D721Med (cell line): ENCODE measurements at regions not wholly inside any gene's neighbourhood (a gene's known extent, or its start where the extent isn't known, plus 50 kb on each side); places are given as distances from the start of the nearest gene placed in this dataset.

Experiments used
- DNase-seq: peaks from one replicate; pipeline ENCODE4 v3.0.0; 2011; ENCODE audit warnings: low spot score; ENCODE audit not compliant: insufficient read length
- FAIRE-seq: peaks from 2 replicates; lab custom pipeline; 2011; peaks lifted over from hg19 to GRCh38; lab: Jason Lieb, UNC
- CTCF ChIP-seq: IDR thresholded peaks from 2 replicates; pipeline ENCODE4 v1.5.1; 2012; ENCODE audit warnings: mild to moderate bottlenecking, control low read depth; ENCODE audit not compliant: insufficient read depth; ENCODE audit errors: missing control alignments

GRCh38 chr15:98144388-98144787 lies 183.9 kb downstream of the ARRDC4 start:
- FAIRE-seq (no peak), DNase-seq (no peak)
- no peak for TF ChIP-seq CTCF

- DNase-seq (no peak), FAIRE-seq (no peak)
- no peak for TF ChIP-seq CTCF
These were observed 185.7 kb downstream of the ARRDC4 start for GRCh38 chr15:98146031-98146820.

GRCh38 chr15:98147415-98147814 lies 186.9 kb downstream of the ARRDC4 start:
- FAIRE-seq (no peak), DNase-seq (no peak)
- TF ChIP-seq CTCF, result no peak

GRCh38 chr15:98150084-98150483 lies 189.6 kb downstream of the ARRDC4 start:
- no peak for TF ChIP-seq CTCF
- FAIRE-seq (no peak), DNase-seq (no peak)

- TF ChIP-seq CTCF, result no peak
- FAIRE-seq (no peak), DNase-seq (no peak)
These were observed 190.0 kb downstream of the ARRDC4 start for GRCh38 chr15:98150536-98150935.

- TF ChIP-seq CTCF, result no peak
- no peak for FAIRE-seq
- DNase-seq, result no peak
These were observed 190.6 kb downstream of the ARRDC4 start for GRCh38 chr15:98151096-98151495.

GRCh38 chr15:98152156-98152555 lies 191.7 kb downstream of the ARRDC4 start:
- no peak for FAIRE-seq
- DNase-seq, result no peak
- no peak for TF ChIP-seq CTCF
